Thyroid gland (tissue), 4 donors: ENCODE measurements at regions not wholly inside any gene's neighbourhood (a gene's known extent, or its start where the extent isn't known, plus 50 kb on each side); places are given as distances from the start of the nearest gene placed in this dataset.

ENCODE experiments used
- DNase-seq, 2 donors: peaks; one replicate each; pipeline ENCODE4 v3.0.0-alpha.2; 2019
- H3K27ac ChIP-seq, 3 donors: fragments of 200-600 bp; sonication (generic); 1 replicate in 2 of 3; 2 replicates in 1 of 3; pipeline ENCODE4 v1.5.1; 2016 to 2019; ENCODE audit warnings: mild to moderate bottlenecking in 1 of 3, moderate library complexity in 1 of 3
- H3K27me3 ChIP-seq: fragments of 200-600 bp; sonication (generic); one replicate; pipeline ENCODE4 v1.5.1; 2019
- H3K36me3 ChIP-seq, 2 donors: fragments of 200-600 bp; sonication (generic); one replicate each; pipeline ENCODE4 v1.5.1; 2016 to 2019
- H3K4me1 ChIP-seq, 2 donors: fragments of 200-600 bp; sonication (generic); one replicate each; pipeline ENCODE4 v1.5.1; 2017 to 2019
- H3K4me3 ChIP-seq, 3 donors: fragments of 200-600 bp; sonication (generic); replicated peaks in 1 of 3; 1 replicate in 2 of 3; 2 replicates in 1 of 3; pipeline ENCODE4 v1.5.1; 2016; ENCODE audit warnings: mild to moderate bottlenecking in 1 of 3
- H3K9me3 ChIP-seq: fragments of 200-600 bp; sonication (generic); one replicate; pipeline ENCODE4 v1.5.1; 2017
- CTCF ChIP-seq, 6 experiments: fragments of 200-600 bp in 3 of 6; fragments of 450-650 bp in 3 of 6; sonication (generic) in 3 of 6; IDR thresholded peaks; one replicate each; pipeline ENCODE4 v1.5.1; 2016 to 2019; ENCODE audit warnings: antibody characterized with exemption in 6 of 6, mild to moderate bottlenecking in 2 of 6, inconsistent platforms in 1 of 6, moderate library complexity in 1 of 6
- POLR2A ChIP-seq, 2 donors: fragments of 450-650 bp; IDR thresholded peaks; one replicate each; pipeline ENCODE4 v1.6.1; 2017; ENCODE audit warnings: antibody characterized with exemption in 2 of 2, mild to moderate bottlenecking in 2 of 2, moderate library complexity in 1 of 2
- WGBS, 2 donors: methylation state at CpG; one replicate each; pipeline ENCODE4 v1.1.5; 2017; 5-methylcytosine and 5-hydroxymethylcytosine counted together
- intact Hi-C: fragments of 100-400 bp; cut with DNase I; formaldehyde crosslinking; loops from one replicate; pipeline ENCODE4 v1.15.1; 2023

DNA sequence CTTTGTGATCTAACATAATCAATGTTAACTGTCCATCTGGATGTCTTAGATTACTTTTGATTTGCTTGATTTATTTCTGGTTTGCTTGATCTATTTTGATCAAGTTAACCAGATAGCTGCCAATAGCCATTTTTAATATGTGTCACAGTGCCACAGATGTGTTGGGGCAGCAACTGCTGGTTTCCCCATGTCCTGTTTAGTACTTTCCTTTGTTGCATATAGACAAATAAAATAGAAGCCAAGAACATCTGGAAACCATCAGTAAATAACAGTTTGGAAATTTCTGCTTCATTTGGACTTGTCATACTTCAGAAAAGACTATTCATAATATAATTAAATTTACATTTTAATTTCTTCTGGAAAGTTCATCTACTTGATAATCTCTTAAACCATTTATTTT, 145.6 kb upstream of the C21orf91 start:
- TF ChIP-seq POLR2A (IDR thresholded peaks at IDR 0.05): no peak
- no peak for TF ChIP-seq CTCF (IDR thresholded peaks at IDR 0.05)
- intact Hi-C loops: no loop called here
- H3K4me3 ChIP-seq: no peak overlapping the region
- no peaks in the 10 kb centered on the region for H3K27me3 ChIP-seq
- H3K4me1 ChIP-seq: no peaks in the 10 kb centered on the region
- no peak overlapping the region for H3K27ac ChIP-seq
- no peaks in the 10 kb centered on the region for H3K9me3 ChIP-seq
- DNase-seq: no peak
- H3K36me3 ChIP-seq: no peaks in the 10 kb centered on the region

DNA sequence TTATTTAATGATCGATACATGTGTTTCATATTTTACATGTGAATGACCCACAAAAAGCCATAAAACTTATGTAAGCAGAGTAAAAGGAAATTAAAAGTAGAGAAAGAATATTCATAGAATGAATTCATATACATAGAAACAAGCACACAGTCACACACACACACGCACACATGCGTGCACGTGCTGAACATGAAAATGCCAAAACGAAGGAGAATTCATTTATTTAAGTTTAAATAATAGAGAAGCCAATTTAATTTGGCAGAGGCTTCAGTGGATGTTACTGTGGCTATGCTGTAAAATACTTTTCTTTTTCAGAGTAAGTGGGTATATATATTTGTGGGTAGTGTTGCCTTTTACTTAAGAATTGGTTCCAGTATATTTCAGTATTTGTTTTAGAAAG, 145.0 kb upstream of the C21orf91 start:
- Histone ChIP-seq H3K4me1 (no peaks in the 10 kb centered on the region), H3K36me3 (no peaks in the 10 kb centered on the region), H3K27ac (no peak overlapping the region), H3K9me3 (no peaks in the 10 kb centered on the region), H3K27me3 (no peaks in the 10 kb centered on the region), H3K4me3 (no peak overlapping the region)
- no peak for TF ChIP-seq CTCF (IDR thresholded peaks at IDR 0.05)
- no peak for TF ChIP-seq POLR2A (IDR thresholded peaks at IDR 0.05)
- WGBS, 2 donors: 90 to 92% methylated on average over 5 of the region's 5 CpGs
- intact Hi-C loops: no loop called here
- no peak for DNase-seq

DNA sequence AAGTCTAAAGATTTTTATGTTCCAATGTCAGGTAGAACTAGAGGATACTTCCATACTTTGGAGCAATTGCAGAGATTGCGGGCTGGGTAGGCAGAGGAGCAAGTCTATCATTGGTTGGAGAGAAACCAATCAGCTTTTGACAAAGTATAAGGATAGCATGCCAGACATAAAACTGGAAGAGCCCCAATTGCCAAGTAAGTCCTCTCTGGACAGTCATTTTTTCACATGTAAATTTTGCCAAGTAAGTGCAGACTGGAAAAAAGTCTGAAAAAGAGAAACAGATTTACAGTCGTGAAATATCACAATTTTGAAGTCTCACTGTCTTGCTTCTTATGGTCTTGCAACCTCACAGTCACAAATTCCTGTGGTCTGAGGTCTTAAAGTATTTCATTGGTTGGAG, 131.4 kb upstream of the C21orf91 start:
- no peaks in the 10 kb centered on the region for H3K9me3 ChIP-seq
- no peak overlapping the region for H3K27ac ChIP-seq
- H3K4me3 ChIP-seq: no peak overlapping the region
- 75 to 91% methylated on average over 2 of the region's 2 CpGs for WGBS, 2 donors
- no peak for DNase-seq
- intact Hi-C loops: no loop called here
- no peak for TF ChIP-seq CTCF (IDR thresholded peaks at IDR 0.05)
- no peak for TF ChIP-seq POLR2A (IDR thresholded peaks at IDR 0.05)
- no peaks in the 10 kb centered on the region for H3K36me3 ChIP-seq
- no peaks in the 10 kb centered on the region for H3K27me3 ChIP-seq
- no peaks in the 10 kb centered on the region for H3K4me1 ChIP-seq

DNA sequence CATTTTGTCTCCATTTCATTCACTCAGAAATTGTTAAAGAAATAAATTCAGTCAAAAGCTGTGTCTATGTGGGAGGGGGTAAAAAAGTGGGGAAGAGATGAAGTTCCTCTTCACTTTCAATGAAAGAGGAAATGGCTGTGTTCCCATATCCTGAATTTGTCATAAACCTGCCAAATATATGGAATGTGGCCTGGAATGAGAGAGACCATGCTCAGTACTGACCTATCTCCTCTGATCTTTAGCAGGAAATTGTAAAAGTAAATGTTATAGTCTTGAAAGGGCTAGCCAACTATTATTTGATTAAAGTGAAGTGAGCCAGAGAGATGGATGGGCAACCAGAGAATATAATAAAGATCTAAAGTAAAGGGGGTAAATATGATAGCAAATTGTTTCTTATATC, 130.3 kb upstream of the C21orf91 start:
- Histone ChIP-seq H3K9me3 (no peaks in the 10 kb centered on the region), H3K27ac (no peak overlapping the region), H3K4me3 (no peak overlapping the region), H3K4me1 (no peaks in the 10 kb centered on the region), H3K27me3 (no peaks in the 10 kb centered on the region), H3K36me3 (no peaks in the 10 kb centered on the region)
- TF ChIP-seq POLR2A (IDR thresholded peaks at IDR 0.05): no peak
- no peak for TF ChIP-seq CTCF (IDR thresholded peaks at IDR 0.05)
- intact Hi-C loops: no loop called here
- DNase-seq: no peak

GRCh38 chr21:17947531-17947930, 128.4 kb upstream of the C21orf91 start:
- intact Hi-C loops: no loop called here
- Histone ChIP-seq H3K4me3 (no peak overlapping the region), H3K36me3 (no peaks in the 10 kb centered on the region), H3K27ac (no peak overlapping the region), H3K9me3 (no peaks in the 10 kb centered on the region), H3K4me1 (no peaks in the 10 kb centered on the region), H3K27me3 (no peaks in the 10 kb centered on the region)
- WGBS, 2 donors: 65 to 68% methylated on average over 2 of the region's 2 CpGs
- DNase-seq: no peak
- no peak for TF ChIP-seq CTCF (IDR thresholded peaks at IDR 0.05)
- no peak for TF ChIP-seq POLR2A (IDR thresholded peaks at IDR 0.05)
